OCI-LY1 (cell line): ENCODE measurements at regions not wholly inside any gene's neighbourhood (a gene's known extent, or its start where the extent isn't known, plus 50 kb on each side); places are given as distances from the start of the nearest gene placed in this dataset.

Experiments
- CTCF ChIP-seq: fragments of 200-600 bp; sonication (generic), shearing (Covaris generic); IDR thresholded peaks from 2 replicates; pipeline ENCODE4 v1.5.1; 2017; ENCODE audit warnings: mild to moderate bottlenecking, antibody characterized with exemption, low read length, moderate library complexity, mixed read lengths
- EZH2 ChIP-seq: fragments of 200-600 bp; sonication (generic), shearing (Covaris generic); IDR thresholded peaks from 2 replicates; pipeline ENCODE4 v1.8.0; 2017; ENCODE audit warnings: borderline replicate concordance, mixed run types, mild to moderate bottlenecking, antibody characterized with exemption, low read length, moderate library complexity, mixed read lengths

DNA sequence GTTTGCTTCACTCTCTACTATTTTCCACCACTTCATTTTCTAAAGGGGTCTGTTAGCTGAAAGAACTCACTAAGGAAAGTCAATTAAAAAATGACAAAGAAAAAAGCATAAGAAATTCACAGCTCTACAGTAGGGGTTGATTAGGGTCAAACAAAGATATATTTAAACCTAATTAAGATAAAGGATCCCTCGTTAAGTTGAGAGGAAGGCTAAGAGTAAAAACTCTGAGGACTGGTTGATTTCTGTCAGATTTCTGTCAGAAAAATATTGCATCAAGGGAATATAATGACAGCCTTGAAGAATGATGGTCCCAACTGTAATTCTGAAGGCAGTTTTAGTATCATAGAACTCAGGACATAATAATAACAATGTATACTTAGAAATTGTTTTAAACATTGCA is 218.0 kb downstream of the QDPR start:
- TF ChIP-seq CTCF (no peak), EZH2 (no peak)
